ENCODE measurements at regions not wholly inside any gene's neighbourhood (a gene's known extent, or its start where the extent isn't known, plus 50 kb on each side); places are given as distances from the start of the nearest gene placed in this dataset.

- DNase-seq (ENCODE audit: low read depth, low spot score), result no peak
Observed at GRCh38 chr13:34108410-34108809, 290.5 kb downstream of the RFC3 start.

GRCh38 chr13:34114581-34114980, 296.6 kb downstream of the RFC3 start:
- DNase-seq (ENCODE audit: low read depth, low spot score), result no peak

GRCh38 chr13:34116651-34117050, 298.7 kb downstream of the RFC3 start:
- no peak for DNase-seq (ENCODE audit: low read depth, low spot score)

- DNase-seq (ENCODE audit: low read depth, low spot score), result no peak
Observed at GRCh38 chr13:34124666-34125306, 306.8 kb downstream of the RFC3 start.

GRCh38 chr13:34127523-34127922, 309.6 kb downstream of the RFC3 start:
- no peak for DNase-seq (ENCODE audit: low read depth, low spot score)

- no peak for DNase-seq (ENCODE audit: low read depth, low spot score)
Observed at GRCh38 chr13:34128661-34129060, 310.7 kb downstream of the RFC3 start.

GRCh38 chr13:34129436-34129835, 311.5 kb downstream of the RFC3 start:
- no peak for DNase-seq (ENCODE audit: low read depth, low spot score)

- DNase-seq (ENCODE audit: low read depth, low spot score), result no peak
Observed at GRCh38 chr13:34137200-34137599, 319.3 kb downstream of the RFC3 start.

GRCh38 chr13:34139660-34140227, 321.8 kb downstream of the RFC3 start:
- no peak for DNase-seq (ENCODE audit: low read depth, low spot score)

- no peak for DNase-seq (ENCODE audit: low read depth, low spot score)
Observed at GRCh38 chr13:34143637-34144036, 325.7 kb downstream of the RFC3 start.

- no peak for DNase-seq (ENCODE audit: low read depth, low spot score)
Observed at GRCh38 chr13:34144142-34144541, 326.2 kb downstream of the RFC3 start.

GRCh38 chr13:34145061-34145460, 327.1 kb downstream of the RFC3 start:
- DNase-seq (ENCODE audit: low read depth, low spot score), result no peak

GRCh38 chr13:34148359-34148758, 330.4 kb downstream of the RFC3 start:
- no peak for DNase-seq (ENCODE audit: low read depth, low spot score)

GRCh38 chr13:34151885-34152284, 333.9 kb downstream of the RFC3 start:
- no peak for DNase-seq (ENCODE audit: low read depth, low spot score)

- DNase-seq (ENCODE audit: low read depth, low spot score), result no peak
Observed at GRCh38 chr13:34152409-34152808, 334.5 kb downstream of the RFC3 start.

- no peak for DNase-seq (ENCODE audit: low read depth, low spot score)
Observed at GRCh38 chr13:34152996-34153395, 335.0 kb downstream of the RFC3 start.

- no peak for DNase-seq (ENCODE audit: low read depth, low spot score)
Observed at GRCh38 chr13:34153428-34154180, 335.7 kb downstream of the RFC3 start.

GRCh38 chr13:34155931-34156607, 338.1 kb downstream of the RFC3 start:
- DNase-seq (ENCODE audit: low read depth, low spot score), result no peak

- DNase-seq (ENCODE audit: low read depth, low spot score), result no peak
Observed at GRCh38 chr13:34156841-34157365, 339.0 kb downstream of the RFC3 start.

- no peak for DNase-seq (ENCODE audit: low read depth, low spot score)
Observed at GRCh38 chr13:34159946-34160345, 342.0 kb downstream of the RFC3 start.

- DNase-seq (ENCODE audit: low read depth, low spot score), result no peak
Observed at GRCh38 chr13:34161931-34162543, 344.1 kb downstream of the RFC3 start.

- no peak for DNase-seq (ENCODE audit: low read depth, low spot score)
Observed at GRCh38 chr13:34162544-34162933, 344.6 kb downstream of the RFC3 start.
